ENCODE measurements at regions not wholly inside any gene's neighbourhood (a gene's known extent, or its start where the extent isn't known, plus 50 kb on each side); places are given as distances from the start of the nearest gene placed in this dataset.

DNA sequence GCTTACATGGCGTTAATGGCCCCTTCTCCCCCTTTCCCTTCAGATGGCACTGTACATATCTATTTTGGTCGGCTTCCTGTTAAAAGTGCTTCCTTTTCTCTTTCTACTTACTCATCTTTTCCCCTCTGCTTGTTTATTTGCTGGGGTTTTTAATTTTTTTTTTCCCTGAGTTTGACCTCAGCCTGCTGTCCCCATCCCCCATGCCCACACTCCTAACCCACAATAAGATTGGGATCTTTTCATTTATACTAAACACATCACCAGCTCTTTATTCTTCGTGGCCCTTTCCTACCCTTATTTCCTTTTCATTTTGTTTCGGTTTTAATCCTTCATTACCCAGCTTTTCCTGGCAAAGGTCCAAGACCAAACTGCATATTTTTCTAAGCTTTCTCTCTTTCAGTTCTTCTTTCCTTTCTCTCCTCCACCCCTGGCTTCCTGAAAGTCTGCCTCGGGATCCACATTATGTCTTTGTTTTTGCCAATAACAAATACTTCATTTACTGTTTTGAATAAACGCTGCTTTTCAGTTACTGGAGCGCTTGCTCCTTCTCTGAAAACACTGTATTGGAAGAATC, 152.0 kb upstream of the USP9X start:
- TF ChIP-seq, protein P1, sequence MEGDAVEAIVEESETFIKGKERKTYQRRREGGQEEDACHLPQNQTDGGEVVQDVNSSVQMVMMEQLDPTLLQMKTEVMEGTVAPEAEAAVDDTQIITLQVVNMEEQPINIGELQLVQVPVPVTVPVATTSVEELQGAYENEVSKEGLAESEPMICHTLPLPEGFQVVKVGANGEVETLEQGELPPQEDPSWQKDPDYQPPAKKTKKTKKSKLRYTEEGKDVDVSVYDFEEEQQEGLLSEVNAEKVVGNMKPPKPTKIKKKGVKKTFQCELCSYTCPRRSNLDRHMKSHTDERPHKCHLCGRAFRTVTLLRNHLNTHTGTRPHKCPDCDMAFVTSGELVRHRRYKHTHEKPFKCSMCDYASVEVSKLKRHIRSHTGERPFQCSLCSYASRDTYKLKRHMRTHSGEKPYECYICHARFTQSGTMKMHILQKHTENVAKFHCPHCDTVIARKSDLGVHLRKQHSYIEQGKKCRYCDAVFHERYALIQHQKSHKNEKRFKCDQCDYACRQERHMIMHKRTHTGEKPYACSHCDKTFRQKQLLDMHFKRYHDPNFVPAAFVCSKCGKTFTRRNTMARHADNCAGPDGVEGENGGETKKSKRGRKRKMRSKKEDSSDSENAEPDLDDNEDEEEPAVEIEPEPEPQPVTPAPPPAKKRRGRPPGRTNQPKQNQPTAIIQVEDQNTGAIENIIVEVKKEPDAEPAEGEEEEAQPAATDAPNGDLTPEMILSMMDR (IDR thresholded peaks at IDR 0.05; ENCODE audit: insufficient read depth, low read depth, low read length): no peak
- no peak for TF ChIP-seq EZH2 (IDR thresholded peaks at IDR 0.05; ENCODE audit: insufficient read depth, low read length)
